Activated CD8-positive, alpha-beta T cell treated with anti-CD3 and anti-CD28 coated beads for 36 hours (primary cell): ENCODE measurements at regions not wholly inside any gene's neighbourhood (a gene's known extent, or its start where the extent isn't known, plus 50 kb on each side); places are given as distances from the start of the nearest gene placed in this dataset.

Source experiments
- ATAC-seq: fragments of 200-7000 bp; cut with Tn5 transposase; one replicate; pipeline ENCODE4 v1.10.0; 2021; ENCODE audit warnings: mild to moderate bottlenecking, moderate library complexity
- CTCF ChIA-PET: fragments of 350-600 bp; sonication (Branson Sonifier 250); formaldehyde crosslinking; loops from one replicate; lab custom pipeline; 2021; ENCODE audit warnings: antibody characterized with exemption; lab: Charles Lee
- POLR2A ChIA-PET: fragments of 350-600 bp; sonication (Branson Sonifier 250); formaldehyde crosslinking; loops from one replicate; lab custom pipeline; 2021; ENCODE audit warnings: antibody characterized with exemption; lab: Charles Lee
- DNase-seq: peaks from one replicate; pipeline ENCODE4 v3.0.0-alpha.2; 2020
- H3K27ac Mint-ChIP-seq: one replicate; pipeline ENCODE4 v1.8.0; 2021; ENCODE audit warnings: mild to moderate bottlenecking, mixed read lengths
- H3K27me3 Mint-ChIP-seq: one replicate; pipeline ENCODE4 v1.8.0; 2021; ENCODE audit warnings: mixed read lengths
- H3K36me3 Mint-ChIP-seq: one replicate; pipeline ENCODE4 v1.8.0; 2021; ENCODE audit warnings: low read depth, mixed read lengths
- H3K4me1 Mint-ChIP-seq: one replicate; pipeline ENCODE4 v1.8.0; 2021; ENCODE audit warnings: low read depth, mixed read lengths
- H3K4me3 Mint-ChIP-seq: one replicate; pipeline ENCODE4 v1.8.0; 2021; ENCODE audit warnings: mild to moderate bottlenecking, moderate library complexity, mixed read lengths
- H3K9me3 Mint-ChIP-seq: one replicate; pipeline ENCODE4 v1.8.0; 2021; ENCODE audit warnings: mixed read lengths
- intact Hi-C: fragments of 100-400 bp; cut with micrococcal nuclease; formaldehyde crosslinking; loops from one replicate; pipeline ENCODE4 v1.10.0; 2022
- TF ChIP-seq, protein P1 (sequence below): fragments of 200-600 bp; IDR thresholded peaks from one replicate; pipeline ENCODE4 v1.8.0; 2022; ENCODE audit warnings: antibody characterized with exemption, mild to moderate bottlenecking

- ATAC-seq (no peak), DNase-seq (no peak)
- no peaks in the 10 kb centered on the region for H3K4me1 Mint-ChIP-seq
- peaks cover 2% of the 10 kb centered on the region for H3K27me3 Mint-ChIP-seq
- H3K36me3 Mint-ChIP-seq = no peaks in the 10 kb centered on the region
- CTCF ChIA-PET = interaction anchor here (0.9 to 1.3 kb wide), 2 partner anchors 11 to 31 kb away, joined by 3 to 4 read pairs; no protein-coding TSS in a partner anchor
- no peaks in the 10 kb centered on the region for H3K9me3 Mint-ChIP-seq
- TF ChIP-seq, protein P1, sequence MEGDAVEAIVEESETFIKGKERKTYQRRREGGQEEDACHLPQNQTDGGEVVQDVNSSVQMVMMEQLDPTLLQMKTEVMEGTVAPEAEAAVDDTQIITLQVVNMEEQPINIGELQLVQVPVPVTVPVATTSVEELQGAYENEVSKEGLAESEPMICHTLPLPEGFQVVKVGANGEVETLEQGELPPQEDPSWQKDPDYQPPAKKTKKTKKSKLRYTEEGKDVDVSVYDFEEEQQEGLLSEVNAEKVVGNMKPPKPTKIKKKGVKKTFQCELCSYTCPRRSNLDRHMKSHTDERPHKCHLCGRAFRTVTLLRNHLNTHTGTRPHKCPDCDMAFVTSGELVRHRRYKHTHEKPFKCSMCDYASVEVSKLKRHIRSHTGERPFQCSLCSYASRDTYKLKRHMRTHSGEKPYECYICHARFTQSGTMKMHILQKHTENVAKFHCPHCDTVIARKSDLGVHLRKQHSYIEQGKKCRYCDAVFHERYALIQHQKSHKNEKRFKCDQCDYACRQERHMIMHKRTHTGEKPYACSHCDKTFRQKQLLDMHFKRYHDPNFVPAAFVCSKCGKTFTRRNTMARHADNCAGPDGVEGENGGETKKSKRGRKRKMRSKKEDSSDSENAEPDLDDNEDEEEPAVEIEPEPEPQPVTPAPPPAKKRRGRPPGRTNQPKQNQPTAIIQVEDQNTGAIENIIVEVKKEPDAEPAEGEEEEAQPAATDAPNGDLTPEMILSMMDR = no peak
- H3K27ac Mint-ChIP-seq = no peak overlapping the region
- POLR2A ChIA-PET = no interaction called here
- intact Hi-C loops = no loop called here
- H3K4me3 Mint-ChIP-seq = no peak overlapping the region
Observed at GRCh38 chr15:98390946-98391530, 257.3 kb upstream of the IGF1R start.

- no peaks in the 10 kb centered on the region for H3K9me3 Mint-ChIP-seq
- DNase-seq (no peak), ATAC-seq (no peak)
- TF ChIP-seq, protein P1 = no peak
- no peak overlapping the region for H3K4me3 Mint-ChIP-seq
- H3K4me1 Mint-ChIP-seq = no peaks in the 10 kb centered on the region
- intact Hi-C loops = no loop called here
- H3K36me3 Mint-ChIP-seq = no peaks in the 10 kb centered on the region
- ChIA-PET POLR2A (no interaction called here), CTCF (interaction anchor here (0.9 to 1.3 kb wide), 2 partner anchors 12 to 31 kb away, joined by 3 to 4 read pairs; no protein-coding TSS in a partner anchor)
- H3K27ac Mint-ChIP-seq = no peak overlapping the region
- peaks cover 2% of the 10 kb centered on the region for H3K27me3 Mint-ChIP-seq
Observed at GRCh38 chr15:98391568-98391967, 256.8 kb upstream of the IGF1R start.

- ATAC-seq (no peak), DNase-seq (no peak)
- TF ChIP-seq, protein P1 = no peak
- H3K9me3 Mint-ChIP-seq = no peaks in the 10 kb centered on the region
- ChIA-PET POLR2A (no interaction called here), CTCF (no interaction called here)
- no peak overlapping the region for H3K4me3 Mint-ChIP-seq
- H3K27ac Mint-ChIP-seq = no peak overlapping the region
- peaks cover 2% of the 10 kb centered on the region for H3K27me3 Mint-ChIP-seq
- intact Hi-C loops = no loop called here
- H3K4me1 Mint-ChIP-seq = no peaks in the 10 kb centered on the region
- no peaks in the 10 kb centered on the region for H3K36me3 Mint-ChIP-seq
Observed at GRCh38 chr15:98393471-98393870, 254.9 kb upstream of the IGF1R start.

GRCh38 chr15:98394546-98394945, 253.8 kb upstream of the IGF1R start:
- Mint-ChIP-seq H3K4me3 (no peak overlapping the region), H3K9me3 (no peaks in the 10 kb centered on the region), H3K36me3 (no peaks in the 10 kb centered on the region), H3K27me3 (peaks cover 5% of the 10 kb centered on the region), H3K27ac (no peak overlapping the region), H3K4me1 (no peaks in the 10 kb centered on the region)
- POLR2A ChIA-PET = no interaction called here
- intact Hi-C loops = no loop called here
- no peak for DNase-seq
- CTCF ChIA-PET = interaction anchor here (0.7 kb wide), 2 partner anchors 29 to 83 kb away, joined by 3 read pairs; no protein-coding TSS in a partner anchor
- TF ChIP-seq, protein P1 = no peak
- no peak for ATAC-seq

DNA sequence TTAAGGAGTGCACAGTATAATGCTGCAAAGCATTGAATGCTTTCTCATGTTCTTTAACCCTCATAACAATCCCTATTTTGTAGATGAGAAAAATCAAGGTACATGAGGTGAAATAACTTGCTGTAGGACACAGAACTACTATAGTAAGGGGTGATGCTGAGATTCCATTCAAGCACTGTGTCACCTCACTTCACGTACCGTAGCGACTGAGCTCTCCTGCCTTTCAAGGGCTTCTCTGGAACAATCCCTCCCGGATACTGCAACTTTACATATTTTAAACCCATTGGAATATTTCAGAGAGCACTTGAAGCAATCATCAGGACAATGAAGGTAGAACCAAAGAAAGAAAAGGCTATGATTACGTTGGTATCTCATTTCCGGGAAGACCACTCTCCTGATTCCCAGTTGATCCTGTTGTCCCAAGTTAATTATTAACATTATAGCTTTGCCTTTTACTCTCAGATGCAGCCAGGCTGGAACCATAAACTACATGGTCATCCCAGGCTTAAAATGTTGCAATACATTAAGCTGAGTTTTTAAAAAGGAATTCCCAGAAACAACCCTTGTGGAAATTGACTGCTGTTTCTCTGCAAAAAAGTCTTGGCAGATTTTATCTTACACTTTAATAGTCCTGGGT, 252.2 kb upstream of the IGF1R start:
- intact Hi-C loops = no loop called here
- CTCF ChIA-PET = interaction anchor here (1.0 kb wide), 1 partner anchor 26 kb away, joined by 4 read pairs; no protein-coding TSS in a partner anchor
- no peaks in the 10 kb centered on the region for H3K36me3 Mint-ChIP-seq

More for the DNA sequence above, 252.2 kb upstream of the IGF1R start:
- Mint-ChIP-seq H3K4me3 (no peak overlapping the region), H3K9me3 (no peaks in the 10 kb centered on the region), H3K27me3 (peaks cover 5% of the 10 kb centered on the region), H3K4me1 (no peaks in the 10 kb centered on the region), H3K27ac (no peak overlapping the region)
- no peak for ATAC-seq
- no peak for DNase-seq
- POLR2A ChIA-PET = no interaction called here
- TF ChIP-seq, protein P1 = no peak
